Frontal cortex (tissue), 3 donors: ENCODE measurements at regions not wholly inside any gene's neighbourhood (a gene's known extent, or its start where the extent isn't known, plus 50 kb on each side); places are given as distances from the start of the nearest gene placed in this dataset.
"Not testable (repeated sequence)": the region's sequence is repeated elsewhere in the genome, so short reads cannot be mapped to it uniquely, and the experiment has no call there.

ENCODE experiments used
- DNase-seq, 2 donors: peaks; one replicate each; pipeline ENCODE4 v3.0.0; 2012; ENCODE audit warnings: low spot score in 2 of 2
- FAIRE-seq: peaks from 2 replicates; lab custom pipeline; 2012; peaks lifted over from hg19 to GRCh38; lab: Jason Lieb, UNC
- donor health status: control.
- donor health status: control.
- donor health status: control.

GRCh38 chr5:16987776-16988175 lies 51.7 kb upstream of the MYO10 start:
- no peak for FAIRE-seq
- DNase-seq: no peak

GRCh38 chr5:16990817-16991520 lies 54.9 kb upstream of the MYO10 start:
- DNase-seq, FAIRE-seq: not testable (repeated sequence)

- no peak for FAIRE-seq
Observed at GRCh38 chr5:16992006-16992405, 55.9 kb upstream of the MYO10 start.

GRCh38 chr5:16992444-16992843 lies 56.4 kb upstream of the MYO10 start:
- FAIRE-seq (no peak), DNase-seq (no peak)

More at GRCh38 chr5:16992006-16992405, 55.9 kb upstream of the MYO10 start:
- no peak for DNase-seq

GRCh38 chr5:16994565-16994964 lies 58.5 kb upstream of the MYO10 start:
- no peak for FAIRE-seq
- no peak for DNase-seq

- DNase-seq: no peak
- no peak for FAIRE-seq
Observed at GRCh38 chr5:16995372-16995771, 59.3 kb upstream of the MYO10 start.

- DNase-seq (no peak), FAIRE-seq (no peak)
Observed at GRCh38 chr5:17000291-17000939, 64.3 kb upstream of the MYO10 start.

GRCh38 chr5:17001428-17001827 lies 65.3 kb upstream of the MYO10 start:
- FAIRE-seq: no peak
- no peak for DNase-seq

- DNase-seq (no peak), FAIRE-seq (no peak)
Observed at GRCh38 chr5:17004441-17005106, 68.5 kb upstream of the MYO10 start.

- FAIRE-seq (no peak), DNase-seq (no peak)
Observed at GRCh38 chr5:17005107-17005828, 69.2 kb upstream of the MYO10 start.

GRCh38 chr5:17012289-17012688 lies 76.2 kb upstream of the MYO10 start:
- DNase-seq (no peak), FAIRE-seq (no peak)

- DNase-seq (no peak), FAIRE-seq (no peak)
Observed at GRCh38 chr5:17014686-17015085, 78.6 kb upstream of the MYO10 start.

- no peak for DNase-seq
- no peak for FAIRE-seq
Observed at GRCh38 chr5:17018871-17019270, 82.8 kb upstream of the MYO10 start.

GRCh38 chr5:17019324-17019723 lies 83.2 kb upstream of the MYO10 start:
- FAIRE-seq: no peak
- DNase-seq: no peak

GRCh38 chr5:17020678-17021601 lies 84.9 kb upstream of the MYO10 start:
- FAIRE-seq (no peak), DNase-seq (no peak)

- FAIRE-seq (no peak), DNase-seq (no peak)
Observed at GRCh38 chr5:17021602-17021932, 85.5 kb upstream of the MYO10 start.

- DNase-seq: no peak
- FAIRE-seq: no peak
Observed at GRCh38 chr5:17022296-17022695, 86.2 kb upstream of the MYO10 start.

- FAIRE-seq: no peak
Observed at GRCh38 chr5:17024686-17025180, 88.6 kb upstream of the MYO10 start.

GRCh38 chr5:17031659-17032277 lies 95.7 kb upstream of the MYO10 start:
- FAIRE-seq, DNase-seq: not testable (repeated sequence)

More at GRCh38 chr5:17024686-17025180, 88.6 kb upstream of the MYO10 start:
- DNase-seq: peak in 1 of 2 donors; percentile 20
